SK-N-SH (cell line): ENCODE measurements at regions not wholly inside any gene's neighbourhood (a gene's known extent, or its start where the extent isn't known, plus 50 kb on each side); places are given as distances from the start of the nearest gene placed in this dataset.

Source experiments
- EP300 ChIP-seq, 2 experiments: IDR thresholded peaks; 2 replicates each; pipeline versions ENCODE4 v1.4.0 to v1.6.1; 2012; ENCODE audit warnings: borderline replicate concordance in 1 of 2, low read depth in 1 of 2, low read length in 1 of 2
- GABPA ChIP-seq: IDR thresholded peaks from 2 replicates; pipeline ENCODE4 v1.4.0; 2012; ENCODE audit warnings: low read depth, mild to moderate bottlenecking
- JUND ChIP-seq: IDR thresholded peaks from 2 replicates; pipeline ENCODE4 v1.4.0; 2012
- NFIC ChIP-seq: IDR thresholded peaks from 2 replicates; pipeline ENCODE4 v1.4.0; 2012; ENCODE audit warnings: borderline replicate concordance
- REST ChIP-seq: IDR thresholded peaks from 2 replicates; pipeline ENCODE4 v1.6.1; 2012; ENCODE audit warnings: mild to moderate bottlenecking, low read depth, low read length, moderate library complexity
- SIN3A ChIP-seq: IDR thresholded peaks from 2 replicates; pipeline ENCODE4 v1.6.1; 2012; ENCODE audit warnings: low read depth, mild to moderate bottlenecking, low read length, moderate library complexity, borderline replicate concordance
- SMC3 ChIP-seq: IDR thresholded peaks from 2 replicates; pipeline ENCODE4 v1.6.1; 2012; ENCODE audit warnings: low read depth, low read length, improper control_type of control experiment
- YY1 ChIP-seq: IDR thresholded peaks from 2 replicates; pipeline ENCODE4 v1.4.0; 2012; ENCODE audit warnings: low read depth, mild to moderate bottlenecking
- TF ChIP-seq, protein P1 (sequence below): fragments of 200-600 bp; sonication (generic); IDR thresholded peaks from 2 replicates; pipeline ENCODE4 v1.6.1; 2017; ENCODE audit warnings: antibody characterized with exemption, mild to moderate bottlenecking, moderate library complexity

GRCh38 chr6:167764713-167765479 is 61.8 kb upstream of the AFDN start:
- TF ChIP-seq, protein P1, sequence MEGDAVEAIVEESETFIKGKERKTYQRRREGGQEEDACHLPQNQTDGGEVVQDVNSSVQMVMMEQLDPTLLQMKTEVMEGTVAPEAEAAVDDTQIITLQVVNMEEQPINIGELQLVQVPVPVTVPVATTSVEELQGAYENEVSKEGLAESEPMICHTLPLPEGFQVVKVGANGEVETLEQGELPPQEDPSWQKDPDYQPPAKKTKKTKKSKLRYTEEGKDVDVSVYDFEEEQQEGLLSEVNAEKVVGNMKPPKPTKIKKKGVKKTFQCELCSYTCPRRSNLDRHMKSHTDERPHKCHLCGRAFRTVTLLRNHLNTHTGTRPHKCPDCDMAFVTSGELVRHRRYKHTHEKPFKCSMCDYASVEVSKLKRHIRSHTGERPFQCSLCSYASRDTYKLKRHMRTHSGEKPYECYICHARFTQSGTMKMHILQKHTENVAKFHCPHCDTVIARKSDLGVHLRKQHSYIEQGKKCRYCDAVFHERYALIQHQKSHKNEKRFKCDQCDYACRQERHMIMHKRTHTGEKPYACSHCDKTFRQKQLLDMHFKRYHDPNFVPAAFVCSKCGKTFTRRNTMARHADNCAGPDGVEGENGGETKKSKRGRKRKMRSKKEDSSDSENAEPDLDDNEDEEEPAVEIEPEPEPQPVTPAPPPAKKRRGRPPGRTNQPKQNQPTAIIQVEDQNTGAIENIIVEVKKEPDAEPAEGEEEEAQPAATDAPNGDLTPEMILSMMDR: no peak
- TF ChIP-seq YY1 (no peak), JUND (no peak), SIN3A (no peak), NFIC (no peak), GABPA (no peak), EP300 (IDR thresholded peaks at IDR 0.05; ENCODE audit: borderline replicate concordance in 1 of 2, low read depth in 1 of 2, low read length in 1 of 2) (no peak), REST (no peak), SMC3 (no peak)
